ENCODE measurements at regions not wholly inside any gene's neighbourhood (a gene's known extent, or its start where the extent isn't known, plus 50 kb on each side); places are given as distances from the start of the nearest gene placed in this dataset.

- Histone ChIP-seq H3K9me3 (replicated peaks in 1 of 3) (no peaks in the 10 kb centered on the region), H3K27ac (no peak overlapping the region), H3K36me3 (replicated peaks in 1 of 2) (no peaks in the 10 kb centered on the region), H3K27me3 (no peaks in the 10 kb centered on the region), H3K4me3 (no peak overlapping the region), H3K4me1 (replicated peaks in 1 of 2) (no peaks in the 10 kb centered on the region)
- no peak for DNase-seq
- WGBS, 4 donors, result 91 to 95% (median 92%) methylated on average over 6 to 7 of the region's 7 CpGs
- TF ChIP-seq POLR2A (IDR thresholded peaks at IDR 0.05) (no peak), CTCF (IDR thresholded peaks at IDR 0.05) (no peak)
- intact Hi-C loops (cut with DNase I), result no loop called here
Observed at GRCh38 chr2:8484502-8485283, 197.2 kb upstream of the ID2 start.

GRCh38 chr2:8485736-8486135, 196.1 kb upstream of the ID2 start:
- intact Hi-C loops (cut with DNase I), result no loop called here
- no peak for DNase-seq
- H3K4me1 ChIP-seq (replicated peaks in 1 of 2), result peaks cover 0 to 7% of the 10 kb centered on the region in 2 donors
- no peak overlapping the region for H3K4me3 ChIP-seq
- TF ChIP-seq CTCF (IDR thresholded peaks at IDR 0.05) (no peak), POLR2A (IDR thresholded peaks at IDR 0.05) (no peak)
- WGBS, 4 donors, result 36 to 45% (median 42%) methylated on average over 2 of the region's 2 CpGs
- H3K27ac ChIP-seq, result no peak overlapping the region
- no peaks in the 10 kb centered on the region for H3K36me3 ChIP-seq (replicated peaks in 1 of 2)
- no peaks in the 10 kb centered on the region for H3K9me3 ChIP-seq (replicated peaks in 1 of 3)
- no peaks in the 10 kb centered on the region for H3K27me3 ChIP-seq

- no peaks in the 10 kb centered on the region for H3K9me3 ChIP-seq (replicated peaks in 1 of 3)
- no peak for TF ChIP-seq CTCF (IDR thresholded peaks at IDR 0.05)
- no peak for TF ChIP-seq POLR2A (IDR thresholded peaks at IDR 0.05)
- H3K36me3 ChIP-seq (replicated peaks in 1 of 2), result no peaks in the 10 kb centered on the region
- DNase-seq, result no peak
- intact Hi-C loops (cut with DNase I), result no loop called here
- H3K4me1 ChIP-seq (replicated peaks in 1 of 2), result peaks cover 0 to 9% of the 10 kb centered on the region in 2 donors
- H3K27me3 ChIP-seq, result no peaks in the 10 kb centered on the region
- no peak overlapping the region for H3K27ac ChIP-seq
- no peak overlapping the region for H3K4me3 ChIP-seq
- WGBS, 4 donors, result 90 to 97% (median 95%) methylated on average over 4 of the region's 4 CpGs
Observed at GRCh38 chr2:8486141-8486540, 195.7 kb upstream of the ID2 start.

GRCh38 chr2:8487461-8487932, 194.4 kb upstream of the ID2 start:
- DNase-seq, result no peak
- WGBS, 4 donors, result 59 to 73% (median 66%) methylated on average over 14 to 16 of the region's 16 CpGs
- Histone ChIP-seq H3K27ac (no peak overlapping the region), H3K27me3 (no peaks in the 10 kb centered on the region), H3K4me3 (no peak overlapping the region), H3K4me1 (replicated peaks in 1 of 2) (peaks cover 0 to 15% of the 10 kb centered on the region in 2 donors), H3K36me3 (replicated peaks in 1 of 2) (no peaks in the 10 kb centered on the region), H3K9me3 (replicated peaks in 1 of 3) (no peaks in the 10 kb centered on the region)
- intact Hi-C loops (cut with DNase I), result no loop called here
- TF ChIP-seq CTCF (IDR thresholded peaks at IDR 0.05), result no peak
- no peak for TF ChIP-seq POLR2A (IDR thresholded peaks at IDR 0.05)

Data from adrenal gland (tissue), 9 donors.